WTC11 (cell line): ENCODE measurements at regions not wholly inside any gene's neighbourhood (a gene's known extent, or its start where the extent isn't known, plus 50 kb on each side); places are given as distances from the start of the nearest gene placed in this dataset.

ENCODE experiments used
- ATAC-seq: fragments of 200-7000 bp; cut with Tn5 transposase; 2 replicates; pipeline ENCODE4 v1.10.0; 2021; ENCODE audit warnings: mild to moderate bottlenecking, moderate library complexity
- CTCF ChIA-PET: fragments of 300-600 bp; sonication (Branson Sonifier 250); formaldehyde crosslinking; loops from one replicate; lab custom pipeline; 2021; ENCODE audit warnings: antibody characterized with exemption; lab: Charles Lee
- POLR2A ChIA-PET: fragments of 350-600 bp; sonication (Branson Sonifier 250); formaldehyde crosslinking; loops from one replicate; lab custom pipeline; 2021; ENCODE audit warnings: antibody characterized with exemption; lab: Charles Lee
- DNase-seq: peaks from one replicate; pipeline ENCODE4 v3.0.0; 2021; ENCODE audit warnings: low spot score
- H3K27ac Mint-ChIP-seq: 2 replicates; pipeline ENCODE4 v1.8.0; 2021; ENCODE audit warnings: mixed read lengths
- H3K27me3 Mint-ChIP-seq: 2 replicates; pipeline ENCODE4 v1.8.0; 2021; ENCODE audit warnings: low read depth, mild to moderate bottlenecking, moderate library complexity, mixed read lengths
- H3K36me3 Mint-ChIP-seq: 2 replicates; pipeline ENCODE4 v1.8.0; 2021; ENCODE audit warnings: mixed read lengths
- H3K4me1 Mint-ChIP-seq: 2 replicates; pipeline ENCODE4 v1.8.0; 2022; ENCODE audit warnings: mixed read lengths
- H3K4me3 Mint-ChIP-seq: 2 replicates; pipeline ENCODE4 v1.8.0; 2021; ENCODE audit warnings: mild to moderate bottlenecking, moderate library complexity, mixed read lengths
- H3K9me3 Mint-ChIP-seq: 2 replicates; pipeline ENCODE4 v1.8.0; 2021; ENCODE audit warnings: mixed read lengths
- GTF2I ChIP-seq: fragments of 250-450 bp; sonication (Bioruptor Pico); conservative IDR thresholded peaks from 2 replicates; pipeline ENCODE4 v1.4.0; 2021; ENCODE audit warnings: mild to moderate bottlenecking
- NR1H2 ChIP-seq: sonication (generic); formaldehyde crosslinking; IDR thresholded peaks from 2 replicates; pipeline ENCODE4 v1.9.0; 2021; ENCODE audit warnings: mild to moderate bottlenecking, moderate library complexity, missing genetic modification reagents
- SOX15 ChIP-seq: fragments of 250-450 bp; sonication (Bioruptor Pico); IDR thresholded peaks from 2 replicates; pipeline ENCODE4 v1.9.0; 2021; ENCODE audit warnings: mild to moderate bottlenecking

DNA sequence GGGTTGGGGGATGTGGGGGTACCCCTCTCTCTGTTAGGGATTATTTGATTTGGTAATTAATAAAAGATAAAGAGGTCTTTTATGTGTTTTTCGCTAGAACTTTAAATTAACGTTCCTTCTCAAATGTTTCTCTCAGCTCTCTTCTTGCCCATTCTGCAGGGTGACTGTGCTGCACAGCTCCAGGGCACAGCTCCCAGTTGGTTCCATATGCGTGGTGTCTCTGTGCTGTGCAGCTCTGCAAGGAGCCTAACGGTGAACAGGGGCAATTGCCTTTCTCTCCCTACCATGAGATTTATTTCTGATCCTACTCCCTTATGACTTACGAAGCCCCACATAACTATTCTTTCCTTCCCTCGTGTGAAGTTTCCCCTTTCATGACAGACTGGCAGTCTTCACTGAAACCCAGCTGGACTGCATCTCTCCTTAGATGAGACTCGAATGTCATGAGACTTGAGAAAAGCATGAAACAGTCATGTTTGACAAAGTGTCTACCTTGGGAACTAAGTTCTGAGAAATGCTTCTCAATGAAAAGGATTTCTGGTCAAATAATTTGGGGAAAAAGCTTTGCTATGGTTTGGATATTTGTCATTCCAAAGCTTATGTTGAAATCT, 50.2 kb upstream of the SPRY1 start:
- Mint-ChIP-seq H3K27ac (no peak overlapping the region), H3K4me3 (no peak overlapping the region), H3K9me3 (no peaks in the 10 kb centered on the region), H3K4me1 (peaks cover 36% of the 10 kb centered on the region), H3K36me3 (no peaks in the 10 kb centered on the region), H3K27me3 (peaks cover 26% of the 10 kb centered on the region)
- POLR2A ChIA-PET = no interaction called here
- TF ChIP-seq NR1H2 (CRISPR knock-in tag) (no peak), SOX15 (CRISPR knock-in tag) (no peak), GTF2I (no peak)
- DNase-seq = no peak
- no peak for ATAC-seq
- CTCF ChIA-PET = interaction anchor here (0.5 to 1.3 kb wide), 2 partner anchors 25 to 218 kb away, joined by 3 read pairs; no protein-coding TSS in a partner anchor
